Gastroesophageal sphincter (tissue), 3 donors: ENCODE measurements at regions not wholly inside any gene's neighbourhood (a gene's known extent, or its start where the extent isn't known, plus 50 kb on each side); places are given as distances from the start of the nearest gene placed in this dataset.
"Not testable (repeated sequence)": the region's sequence is repeated elsewhere in the genome, so short reads cannot be mapped to it uniquely, and the experiment has no call there.

Experiments
- EP300 ChIP-seq: sonication (generic); formaldehyde crosslinking; IDR thresholded peaks from one replicate; pipeline ENCODE4 v1.6.1; 2017; ENCODE audit warnings: antibody characterized with exemption, mild to moderate bottlenecking
- POLR2A ChIP-seq, 2 donors: fragments of 450-650 bp; IDR thresholded peaks; one replicate each; pipeline ENCODE4 v1.6.1; 2017; ENCODE audit warnings: antibody characterized with exemption in 2 of 2, mild to moderate bottlenecking in 2 of 2, moderate library complexity in 1 of 2
- TF ChIP-seq, protein P1 (sequence below), 4 experiments: fragments of 200-600 bp in 2 of 4; fragments of 450-650 bp in 2 of 4; sonication (generic) in 1 of 4; IDR thresholded peaks; one replicate each; pipeline ENCODE4 v1.5.1; 2017 to 2019; ENCODE audit warnings: antibody characterized with exemption in 4 of 4, mild to moderate bottlenecking in 2 of 4, moderate library complexity in 2 of 4

DNA sequence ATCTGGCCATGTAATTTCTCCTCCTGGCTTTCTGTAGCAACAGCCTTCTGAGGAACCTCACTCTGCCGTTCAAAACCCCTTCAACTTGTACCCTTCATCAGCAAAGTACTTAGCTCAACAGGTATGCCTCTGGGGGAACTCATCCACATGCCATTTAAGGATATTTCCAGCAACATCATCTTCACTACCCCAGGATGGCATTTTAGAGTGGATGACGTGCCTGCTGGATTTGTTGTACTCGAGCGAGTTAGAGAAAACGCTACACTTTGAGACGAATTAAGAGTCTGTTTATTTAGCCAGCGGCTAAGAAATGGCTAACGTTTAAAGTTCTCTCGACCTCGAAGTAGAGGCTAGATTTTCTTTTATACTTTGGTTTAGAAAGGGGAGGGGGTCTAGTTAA is 122.1 kb downstream of the UNC93B1 start:
- TF ChIP-seq POLR2A (IDR thresholded peaks at IDR 0.05); EP300: not testable (repeated sequence)
- TF ChIP-seq, protein P1, sequence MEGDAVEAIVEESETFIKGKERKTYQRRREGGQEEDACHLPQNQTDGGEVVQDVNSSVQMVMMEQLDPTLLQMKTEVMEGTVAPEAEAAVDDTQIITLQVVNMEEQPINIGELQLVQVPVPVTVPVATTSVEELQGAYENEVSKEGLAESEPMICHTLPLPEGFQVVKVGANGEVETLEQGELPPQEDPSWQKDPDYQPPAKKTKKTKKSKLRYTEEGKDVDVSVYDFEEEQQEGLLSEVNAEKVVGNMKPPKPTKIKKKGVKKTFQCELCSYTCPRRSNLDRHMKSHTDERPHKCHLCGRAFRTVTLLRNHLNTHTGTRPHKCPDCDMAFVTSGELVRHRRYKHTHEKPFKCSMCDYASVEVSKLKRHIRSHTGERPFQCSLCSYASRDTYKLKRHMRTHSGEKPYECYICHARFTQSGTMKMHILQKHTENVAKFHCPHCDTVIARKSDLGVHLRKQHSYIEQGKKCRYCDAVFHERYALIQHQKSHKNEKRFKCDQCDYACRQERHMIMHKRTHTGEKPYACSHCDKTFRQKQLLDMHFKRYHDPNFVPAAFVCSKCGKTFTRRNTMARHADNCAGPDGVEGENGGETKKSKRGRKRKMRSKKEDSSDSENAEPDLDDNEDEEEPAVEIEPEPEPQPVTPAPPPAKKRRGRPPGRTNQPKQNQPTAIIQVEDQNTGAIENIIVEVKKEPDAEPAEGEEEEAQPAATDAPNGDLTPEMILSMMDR (IDR thresholded peaks at IDR 0.05): not testable (repeated sequence)
